Skeletal muscle cell (primary cell): ENCODE measurements at regions not wholly inside any gene's neighbourhood (a gene's known extent, or its start where the extent isn't known, plus 50 kb on each side); places are given as distances from the start of the nearest gene placed in this dataset.
"Not testable (repeated sequence)": the region's sequence is repeated elsewhere in the genome, so short reads cannot be mapped to it uniquely, and the experiment has no call there.

ENCODE experiments used
- DNase-seq: peaks from one replicate; pipeline ENCODE4 v3.0.0-alpha.2; 2010; ENCODE audit warnings: low read depth
- H3K4me3 ChIP-seq: 2 replicates; pipeline ENCODE4 v1.5.1; 2011; ENCODE audit warnings: low read depth, mild to moderate bottlenecking, control low read depth, low read length, moderate library complexity

GRCh38 chr7:85705076-85705475 is 518.2 kb upstream of the SEMA3D start:
- H3K4me3 ChIP-seq: no peak overlapping the region
- no peak for DNase-seq

DNA sequence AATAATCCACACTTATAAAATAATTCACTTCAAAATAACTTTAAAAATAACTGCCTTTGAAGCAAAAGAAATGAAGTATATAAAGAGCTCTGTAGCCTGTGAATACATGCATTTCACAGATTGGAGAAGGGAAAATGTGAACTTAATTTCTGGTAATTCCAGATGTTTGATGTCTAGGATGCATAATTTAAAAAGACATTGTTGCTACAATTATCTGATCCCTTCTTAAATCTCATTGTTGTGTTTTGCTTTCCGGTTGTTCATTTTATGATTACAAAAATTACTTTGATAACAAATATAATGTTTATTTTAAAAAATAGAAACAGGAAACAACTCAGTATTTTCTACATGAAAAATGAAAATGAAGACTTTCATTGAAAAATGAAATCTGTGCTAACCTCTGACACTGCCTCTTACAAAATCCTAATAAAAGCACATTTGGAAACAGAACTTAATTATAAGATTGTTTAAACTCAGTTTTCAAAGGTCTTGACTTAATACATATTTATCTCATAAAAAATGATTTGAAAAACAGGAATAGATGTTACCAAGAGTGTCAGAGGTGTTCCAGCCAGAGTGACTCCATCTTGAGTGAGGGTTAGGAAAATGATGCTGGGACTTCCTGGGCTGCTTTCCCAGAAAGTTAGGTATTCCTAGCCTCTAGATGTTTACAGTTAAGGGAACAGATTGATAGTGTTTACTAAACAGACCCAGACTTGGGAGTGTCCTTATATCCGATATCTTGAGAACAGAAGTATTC is 516.6 kb upstream of the SEMA3D start:
- no peak for DNase-seq
- H3K4me3 ChIP-seq: no peak overlapping the region

GRCh38 chr7:85702348-85702747 is 515.5 kb upstream of the SEMA3D start:
- no peak overlapping the region for H3K4me3 ChIP-seq
- no peak for DNase-seq

DNA sequence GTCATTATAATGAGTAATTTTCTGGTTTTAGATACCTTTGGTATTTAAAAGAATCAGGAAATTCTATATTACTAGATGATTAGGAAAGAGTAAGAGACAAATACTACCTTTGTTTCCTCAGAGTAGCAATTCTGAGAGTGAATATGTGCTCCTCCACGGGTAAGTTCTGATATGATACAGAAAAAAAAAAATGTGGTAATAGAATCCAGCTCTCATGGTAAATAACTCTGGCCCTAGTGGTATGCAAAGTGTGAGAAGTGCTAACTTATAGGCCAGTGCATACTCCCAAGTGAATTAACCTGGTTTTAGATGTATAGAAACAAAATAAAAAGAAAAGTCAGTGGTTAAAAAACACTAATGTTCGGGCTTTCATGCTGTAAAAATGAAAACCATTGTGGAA is 512.6 kb upstream of the SEMA3D start:
- no peak for DNase-seq

GRCh38 chr7:85695533-85695932 is 508.7 kb upstream of the SEMA3D start:
- DNase-seq: peak; percentile 4

More for the DNA sequence above, 512.6 kb upstream of the SEMA3D start:
- no peak overlapping the region for H3K4me3 ChIP-seq

GRCh38 chr7:85695041-85695440 is 508.2 kb upstream of the SEMA3D start:
- DNase-seq: no peak
- H3K4me3 ChIP-seq: no peak overlapping the region

More at GRCh38 chr7:85695533-85695932, 508.7 kb upstream of the SEMA3D start:
- no peak overlapping the region for H3K4me3 ChIP-seq

DNA sequence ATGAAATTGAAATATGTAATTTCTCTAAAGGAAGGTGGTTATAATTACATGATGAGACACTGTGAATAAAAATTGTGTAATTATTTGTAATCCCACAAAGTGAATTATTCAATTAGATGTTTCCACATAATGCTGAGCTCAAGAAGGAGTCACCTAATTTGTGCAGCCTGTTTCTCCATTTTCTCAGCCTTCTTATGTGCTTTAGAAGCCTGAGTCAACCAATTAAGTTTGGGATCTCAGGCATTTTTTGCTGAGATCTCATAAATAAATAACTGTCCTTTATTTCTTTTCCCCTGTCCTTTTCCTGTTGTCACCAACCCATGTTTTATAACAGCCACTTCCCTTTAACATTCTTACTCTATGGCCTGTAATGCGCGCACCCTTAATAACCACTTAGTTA is 506.5 kb upstream of the SEMA3D start:
- no peak for DNase-seq
- H3K4me3 ChIP-seq: no peak overlapping the region

DNA sequence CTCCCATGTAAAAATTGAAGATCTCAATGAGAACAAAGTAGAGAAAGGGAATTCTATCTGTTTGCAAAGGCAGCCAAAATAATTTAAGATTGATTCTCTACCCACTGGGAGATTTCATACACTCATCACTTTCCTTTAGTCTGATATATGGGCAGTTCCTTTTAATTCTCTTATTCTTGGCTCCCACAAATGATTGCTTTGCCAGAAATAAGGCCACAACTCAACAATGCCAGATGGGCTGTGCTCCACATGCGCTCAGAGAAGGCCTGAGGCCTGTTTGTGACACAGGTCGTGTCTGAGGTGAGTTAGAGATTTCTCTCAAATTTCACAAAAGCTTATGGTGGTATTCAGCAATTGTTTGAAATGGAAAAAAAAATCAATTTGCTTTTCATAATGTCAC is 501.9 kb upstream of the SEMA3D start:
- no peak overlapping the region for H3K4me3 ChIP-seq
- DNase-seq: no peak

DNA sequence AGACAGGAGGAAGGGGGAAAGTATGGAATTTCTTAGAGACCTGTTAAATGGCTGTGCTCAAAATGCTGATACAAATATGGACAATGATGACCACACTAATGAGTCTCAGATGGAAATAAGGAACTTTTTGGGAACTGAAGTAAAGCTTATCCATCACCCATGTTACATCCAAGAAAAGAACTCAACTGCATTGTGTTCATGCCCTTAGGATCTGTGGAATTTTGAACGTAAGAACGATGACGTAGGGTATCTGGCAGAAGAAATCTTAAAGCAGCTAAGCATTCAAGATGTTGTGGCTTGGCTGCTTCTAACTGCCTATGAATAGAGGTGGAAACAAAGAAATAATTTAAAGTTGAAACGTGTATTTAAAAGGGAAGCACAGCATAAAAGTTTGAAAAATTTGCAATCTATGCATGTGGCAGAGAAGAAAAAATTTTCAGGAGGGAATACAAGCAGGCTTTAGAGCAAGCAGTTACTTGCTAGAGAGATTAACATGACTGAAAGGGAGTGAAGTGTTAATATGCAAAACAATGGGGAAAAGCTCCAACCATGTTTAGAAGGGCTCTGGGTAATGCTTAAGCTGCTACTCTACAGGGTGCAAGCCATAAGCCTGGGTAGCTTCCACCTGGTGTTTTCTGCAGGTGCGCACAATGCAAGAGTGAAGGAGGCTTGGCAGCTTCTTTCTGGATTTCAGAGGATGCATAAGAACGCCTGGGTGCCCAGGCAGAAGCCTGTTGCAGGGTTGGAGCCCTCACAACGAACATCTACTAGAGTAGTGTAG is 499.7 kb upstream of the SEMA3D start:
- no peak for DNase-seq
- no peak overlapping the region for H3K4me3 ChIP-seq

GRCh38 chr7:85685901-85686300 is 499.0 kb upstream of the SEMA3D start:
- no peak for DNase-seq
- H3K4me3 ChIP-seq: no peak overlapping the region

GRCh38 chr7:85682833-85683620 is 496.2 kb upstream of the SEMA3D start:
- DNase-seq: peak; percentile 8

GRCh38 chr7:85681241-85681640 is 494.4 kb upstream of the SEMA3D start:
- DNase-seq: no peak

More at GRCh38 chr7:85682833-85683620, 496.2 kb upstream of the SEMA3D start:
- no peak overlapping the region for H3K4me3 ChIP-seq

GRCh38 chr7:85675093-85675492 is 488.2 kb upstream of the SEMA3D start:
- DNase-seq, H3K4me3 ChIP-seq: not testable (repeated sequence)

More at GRCh38 chr7:85681241-85681640, 494.4 kb upstream of the SEMA3D start:
- no peak overlapping the region for H3K4me3 ChIP-seq

GRCh38 chr7:85673876-85674275 is 487.0 kb upstream of the SEMA3D start:
- no peak for DNase-seq

GRCh38 chr7:85669225-85669624 is 482.4 kb upstream of the SEMA3D start:
- no peak overlapping the region for H3K4me3 ChIP-seq

More at GRCh38 chr7:85673876-85674275, 487.0 kb upstream of the SEMA3D start:
- H3K4me3 ChIP-seq: no peak overlapping the region

GRCh38 chr7:85664341-85664740 is 477.5 kb upstream of the SEMA3D start:
- no peak for DNase-seq
- H3K4me3 ChIP-seq: no peak overlapping the region

More at GRCh38 chr7:85669225-85669624, 482.4 kb upstream of the SEMA3D start:
- DNase-seq: no peak

GRCh38 chr7:85659364-85659763 is 472.5 kb upstream of the SEMA3D start:
- DNase-seq: peak; percentile 7
- no peak overlapping the region for H3K4me3 ChIP-seq

- no peak overlapping the region for H3K4me3 ChIP-seq
- DNase-seq: no peak
These were observed 468.4 kb upstream of the SEMA3D start for GRCh38 chr7:85655252-85655651.

- H3K4me3 ChIP-seq: no peak overlapping the region
- no peak for DNase-seq
These were observed 457.4 kb upstream of the SEMA3D start for GRCh38 chr7:85644272-85644671.

GRCh38 chr7:85641331-85641730 is 454.5 kb upstream of the SEMA3D start:
- no peak overlapping the region for H3K4me3 ChIP-seq
- no peak for DNase-seq
